Lower lobe of right lung (tissue), 2 donors: ENCODE measurements at regions not wholly inside any gene's neighbourhood (a gene's known extent, or its start where the extent isn't known, plus 50 kb on each side); places are given as distances from the start of the nearest gene placed in this dataset.

ENCODE experiments used
- ATAC-seq, 2 donors: fragments of 200-7000 bp; cut with Tn5 transposase; one replicate each; pipeline ENCODE4 v1.9.1; 2020 to 2022; ENCODE audit warnings: mild to moderate bottlenecking in 2 of 2, moderate library complexity in 2 of 2
- DNase-seq: peaks from one replicate; pipeline ENCODE4 v3.0.0-alpha.2; 2020
- H3K27ac ChIP-seq: fragments of 200-600 bp; one replicate; pipeline ENCODE4 v1.8.0; 2022
- H3K27me3 ChIP-seq: fragments of 200-600 bp; one replicate; pipeline ENCODE4 v1.8.0; 2022; ENCODE audit warnings: low read depth
- H3K36me3 ChIP-seq: fragments of 200-600 bp; one replicate; pipeline ENCODE4 v1.8.0; 2022; ENCODE audit warnings: mild to moderate bottlenecking
- H3K4me1 ChIP-seq: fragments of 200-600 bp; one replicate; pipeline ENCODE4 v1.8.0; 2022
- H3K4me3 ChIP-seq: fragments of 200-600 bp; one replicate; pipeline ENCODE4 v1.8.0; 2022; ENCODE audit warnings: mild to moderate bottlenecking
- H3K9me3 ChIP-seq: fragments of 200-600 bp; one replicate; pipeline ENCODE4 v1.8.0; 2022
- CTCF ChIP-seq: fragments of 200-600 bp; IDR thresholded peaks from one replicate; pipeline ENCODE4 v1.8.0; 2022; ENCODE audit warnings: antibody characterized with exemption, mild to moderate bottlenecking
- intact Hi-C: fragments of 100-400 bp; cut with DNase I; formaldehyde crosslinking; loops from one replicate; pipeline ENCODE4 v1.11.0; 2022
- donor health status: DM: no; HTN: yes; CAD: no; lungs with severe emphysema.

GRCh38 chr9:14466429-14466818 is 152.5 kb upstream of the NFIB start:
- ATAC-seq (no peak), DNase-seq (no peak)
- Histone ChIP-seq H3K36me3 (no peaks in the 10 kb centered on the region), H3K4me1 (no peaks in the 10 kb centered on the region), H3K9me3 (no peaks in the 10 kb centered on the region), H3K27ac (no peak overlapping the region), H3K4me3 (no peak overlapping the region), H3K27me3 (no peaks in the 10 kb centered on the region)
- TF ChIP-seq CTCF: no peak
- intact Hi-C loops: no loop called here

- Histone ChIP-seq H3K4me3 (no peak overlapping the region), H3K9me3 (no peaks in the 10 kb centered on the region), H3K27me3 (no peaks in the 10 kb centered on the region), H3K4me1 (no peaks in the 10 kb centered on the region), H3K27ac (no peak overlapping the region), H3K36me3 (no peaks in the 10 kb centered on the region)
- TF ChIP-seq CTCF: no peak
- no peak for DNase-seq
- no peak for ATAC-seq
- intact Hi-C loops: no loop called here
Observed at GRCh38 chr9:14462950-14463349, 149.0 kb upstream of the NFIB start.

- Histone ChIP-seq H3K4me1 (no peaks in the 10 kb centered on the region), H3K36me3 (no peaks in the 10 kb centered on the region), H3K27ac (no peak overlapping the region), H3K27me3 (no peaks in the 10 kb centered on the region), H3K9me3 (no peaks in the 10 kb centered on the region), H3K4me3 (no peak overlapping the region)
- no peak for TF ChIP-seq CTCF
- ATAC-seq: no peak
- DNase-seq: no peak
- intact Hi-C loops: no loop called here
Observed at GRCh38 chr9:14455243-14455642, 141.3 kb upstream of the NFIB start.

- intact Hi-C loops: no loop called here
- TF ChIP-seq CTCF: no peak
Observed at GRCh38 chr9:14453286-14453685, 139.3 kb upstream of the NFIB start.

GRCh38 chr9:14452539-14452938 is 138.6 kb upstream of the NFIB start:
- DNase-seq (no peak), ATAC-seq (no peak)
- Histone ChIP-seq H3K27ac (no peak overlapping the region), H3K27me3 (no peaks in the 10 kb centered on the region), H3K9me3 (peaks cover 1% of the 10 kb centered on the region), H3K4me3 (no peak overlapping the region), H3K36me3 (no peaks in the 10 kb centered on the region), H3K4me1 (no peaks in the 10 kb centered on the region)
- no peak for TF ChIP-seq CTCF
- intact Hi-C loops: no loop called here

More at GRCh38 chr9:14453286-14453685, 139.3 kb upstream of the NFIB start:
- Histone ChIP-seq H3K36me3 (no peaks in the 10 kb centered on the region), H3K9me3 (no peaks in the 10 kb centered on the region), H3K27ac (no peak overlapping the region), H3K27me3 (no peaks in the 10 kb centered on the region), H3K4me3 (no peak overlapping the region), H3K4me1 (no peaks in the 10 kb centered on the region)
- ATAC-seq (no peak), DNase-seq (no peak)

- Histone ChIP-seq H3K4me3 (no peak overlapping the region), H3K36me3 (no peaks in the 10 kb centered on the region), H3K27ac (no peak overlapping the region), H3K27me3 (no peaks in the 10 kb centered on the region), H3K9me3 (peaks cover 6% of the 10 kb centered on the region), H3K4me1 (no peaks in the 10 kb centered on the region)
- no peak for DNase-seq
- intact Hi-C loops: no loop called here
- ATAC-seq: no peak
- TF ChIP-seq CTCF: no peak
Observed at GRCh38 chr9:14451949-14452348, 138.0 kb upstream of the NFIB start.
